Vagina (tissue), 2 donors: ENCODE measurements at regions not wholly inside any gene's neighbourhood (a gene's known extent, or its start where the extent isn't known, plus 50 kb on each side); places are given as distances from the start of the nearest gene placed in this dataset.

Source experiments
- POLR2A ChIP-seq, 2 donors: fragments of 450-650 bp; IDR thresholded peaks; one replicate each; pipeline ENCODE4 v1.6.1; 2017; ENCODE audit warnings: antibody characterized with exemption in 2 of 2, mild to moderate bottlenecking in 2 of 2, moderate library complexity in 2 of 2
- POLR2AphosphoS5 ChIP-seq, 2 donors: sonication (generic); formaldehyde crosslinking; IDR thresholded peaks; one replicate each; pipeline ENCODE4 v1.9.0; 2017; ENCODE audit warnings: antibody characterized with exemption in 2 of 2, mild to moderate bottlenecking in 2 of 2, low read depth in 1 of 2; ENCODE audit not compliant: insufficient read depth in 1 of 2
- TF ChIP-seq, protein P1 (sequence below), 3 experiments: fragments of 450-650 bp in 2 of 3; fragments of 200-600 bp in 1 of 3; sonication (generic) in 1 of 3; IDR thresholded peaks; one replicate each; pipeline ENCODE4 v1.5.1; 2017 to 2019; ENCODE audit warnings: antibody characterized with exemption in 3 of 3, mild to moderate bottlenecking in 2 of 3, moderate library complexity in 2 of 3

DNA sequence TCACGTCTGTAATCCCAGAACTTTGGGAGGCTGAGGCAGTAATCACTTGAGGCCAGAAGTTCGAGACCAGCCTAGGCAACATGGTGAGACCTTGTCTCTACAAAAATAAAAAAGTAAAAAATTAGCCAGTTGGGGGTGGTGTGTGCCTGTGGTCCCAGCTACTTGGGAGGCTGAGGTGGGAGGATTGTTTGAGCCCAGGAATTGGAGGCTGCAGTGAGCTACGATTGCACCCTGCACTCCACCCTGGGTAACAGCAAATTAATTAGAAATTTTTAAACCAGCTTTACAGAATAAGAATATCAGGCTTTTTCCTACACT, 136.0 kb downstream of the EPC1 start:
- TF ChIP-seq, protein P1, sequence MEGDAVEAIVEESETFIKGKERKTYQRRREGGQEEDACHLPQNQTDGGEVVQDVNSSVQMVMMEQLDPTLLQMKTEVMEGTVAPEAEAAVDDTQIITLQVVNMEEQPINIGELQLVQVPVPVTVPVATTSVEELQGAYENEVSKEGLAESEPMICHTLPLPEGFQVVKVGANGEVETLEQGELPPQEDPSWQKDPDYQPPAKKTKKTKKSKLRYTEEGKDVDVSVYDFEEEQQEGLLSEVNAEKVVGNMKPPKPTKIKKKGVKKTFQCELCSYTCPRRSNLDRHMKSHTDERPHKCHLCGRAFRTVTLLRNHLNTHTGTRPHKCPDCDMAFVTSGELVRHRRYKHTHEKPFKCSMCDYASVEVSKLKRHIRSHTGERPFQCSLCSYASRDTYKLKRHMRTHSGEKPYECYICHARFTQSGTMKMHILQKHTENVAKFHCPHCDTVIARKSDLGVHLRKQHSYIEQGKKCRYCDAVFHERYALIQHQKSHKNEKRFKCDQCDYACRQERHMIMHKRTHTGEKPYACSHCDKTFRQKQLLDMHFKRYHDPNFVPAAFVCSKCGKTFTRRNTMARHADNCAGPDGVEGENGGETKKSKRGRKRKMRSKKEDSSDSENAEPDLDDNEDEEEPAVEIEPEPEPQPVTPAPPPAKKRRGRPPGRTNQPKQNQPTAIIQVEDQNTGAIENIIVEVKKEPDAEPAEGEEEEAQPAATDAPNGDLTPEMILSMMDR (IDR thresholded peaks at IDR 0.05) = no peak
- TF ChIP-seq POLR2A (IDR thresholded peaks at IDR 0.05) (no peak), POLR2AphosphoS5 (IDR thresholded peaks at IDR 0.05; ENCODE audit: insufficient read depth in 1 of 2, low read depth in 1 of 2) (no peak)
